ENCODE measurements at regions not wholly inside any gene's neighbourhood (a gene's known extent, or its start where the extent isn't known, plus 50 kb on each side); places are given as distances from the start of the nearest gene placed in this dataset.
"Not testable (repeated sequence)": the region's sequence is repeated elsewhere in the genome, so short reads cannot be mapped to it uniquely, and the experiment has no call there.

GRCh38 chr16:86074651-86075487, 175.9 kb downstream of the IRF8 start:
- DNase-seq (ENCODE audit: low read depth in 3 of 3), result no peak

GRCh38 chr16:86075488-86075785, 176.5 kb downstream of the IRF8 start:
- DNase-seq (ENCODE audit: low read depth in 3 of 3), result no peak

GRCh38 chr16:86075839-86076440, 177.0 kb downstream of the IRF8 start:
- no peak for DNase-seq (ENCODE audit: low read depth in 3 of 3)

GRCh38 chr16:86076606-86077005, 177.6 kb downstream of the IRF8 start:
- no peak for DNase-seq (ENCODE audit: low read depth in 3 of 3)

GRCh38 chr16:86077243-86077940, 178.4 kb downstream of the IRF8 start:
- DNase-seq (ENCODE audit: low read depth in 3 of 3), result no peak

- no peak for DNase-seq (ENCODE audit: low read depth in 3 of 3)
Measured at GRCh38 chr16:86078121-86078600, 179.2 kb downstream of the IRF8 start.

- DNase-seq (ENCODE audit: low read depth in 3 of 3), result not testable (repeated sequence)
Measured at GRCh38 chr16:86078711-86079110, 179.7 kb downstream of the IRF8 start.

- no peak for DNase-seq (ENCODE audit: low read depth in 3 of 3)
Measured at GRCh38 chr16:86079255-86079885, 180.4 kb downstream of the IRF8 start.

- no peak for DNase-seq (ENCODE audit: low read depth in 3 of 3)
Measured at GRCh38 chr16:86080131-86080875, 181.3 kb downstream of the IRF8 start.

- DNase-seq (ENCODE audit: low read depth in 3 of 3), result no peak
Measured at GRCh38 chr16:86080982-86081381, 182.0 kb downstream of the IRF8 start.

GRCh38 chr16:86082418-86083030, 183.6 kb downstream of the IRF8 start:
- no peak for DNase-seq (ENCODE audit: low read depth in 3 of 3)

- DNase-seq (ENCODE audit: low read depth in 3 of 3), result no peak
Measured at GRCh38 chr16:86083382-86084002, 184.5 kb downstream of the IRF8 start.

- DNase-seq (ENCODE audit: low read depth in 3 of 3), result no peak
Measured at GRCh38 chr16:86085161-86085611, 186.2 kb downstream of the IRF8 start.

- no peak for DNase-seq (ENCODE audit: low read depth in 3 of 3)
Measured at GRCh38 chr16:86085795-86086194, 186.8 kb downstream of the IRF8 start.

- DNase-seq (ENCODE audit: low read depth in 3 of 3), result no peak
Measured at GRCh38 chr16:86086471-86086870, 187.5 kb downstream of the IRF8 start.

- no peak for DNase-seq (ENCODE audit: low read depth in 3 of 3)
Measured at GRCh38 chr16:86087011-86087895, 188.3 kb downstream of the IRF8 start.

GRCh38 chr16:86087896-86088230, 188.9 kb downstream of the IRF8 start:
- no peak for DNase-seq (ENCODE audit: low read depth in 3 of 3)

- no peak for DNase-seq (ENCODE audit: low read depth in 3 of 3)
Measured at GRCh38 chr16:86088287-86088686, 189.3 kb downstream of the IRF8 start.

- no peak for DNase-seq (ENCODE audit: low read depth in 3 of 3)
Measured at GRCh38 chr16:86088816-86089215, 189.9 kb downstream of the IRF8 start.

Measured in stimulated activated CD4-positive, alpha-beta T cell treated with anti-CD3 and anti-CD28 coated beads, TNF-alpha, amount 100 ng/mL, for 24 hours (primary cell).